H1 (cell line): ENCODE measurements at regions not wholly inside any gene's neighbourhood (a gene's known extent, or its start where the extent isn't known, plus 50 kb on each side); places are given as distances from the start of the nearest gene placed in this dataset.

ENCODE experiments used
- CEBPB ChIP-seq: IDR thresholded peaks from 2 replicates; pipeline ENCODE4 v1.6.1; 2012; ENCODE audit warnings: low read depth, low read length
- CTCF ChIP-seq, 3 experiments: IDR thresholded peaks; 1 replicate in 2 of 3; 2 replicates in 1 of 3; pipeline versions ENCODE4 v1.5.1 to v1.6.1; 2011; ENCODE audit warnings: low read length in 3 of 3, mild to moderate bottlenecking in 3 of 3, inconsistent platforms in 2 of 3, low read depth in 1 of 3, moderate library complexity in 1 of 3; ENCODE audit not compliant: insufficient read depth in 1 of 3; ENCODE audit errors: control extremely low read depth in 1 of 3
- EGR1 ChIP-seq: IDR thresholded peaks from 2 replicates; pipeline ENCODE4 v1.6.1; 2011; ENCODE audit warnings: low read depth, low read length, borderline replicate concordance
- HDAC2 ChIP-seq, 2 experiments: fragments of 300-600 bp in 1 of 2; sonication (generic) in 1 of 2; IDR thresholded peaks; 2 replicates each; pipeline ENCODE4 v1.6.1; 2011 to 2012; ENCODE audit warnings: low read depth in 2 of 2, low read length in 2 of 2, mild to moderate bottlenecking in 2 of 2, moderate library complexity in 2 of 2, borderline replicate concordance in 1 of 2, inconsistent platforms in 1 of 2
- POLR2A ChIP-seq, 2 experiments: IDR thresholded peaks; 1 replicate in 1 of 2; 2 replicates in 1 of 2; pipeline ENCODE4 v1.6.1; 2011; ENCODE audit warnings: low read depth in 2 of 2, low read length in 2 of 2, mild to moderate bottlenecking in 2 of 2; ENCODE audit errors: control extremely low read depth in 1 of 2
- RNF2 ChIP-seq: fragments of 200-900, 300-1000 bp; sonication (generic); IDR thresholded peaks from 2 replicates; pipeline ENCODE4 v1.7.1; 2016; ENCODE audit warnings: borderline replicate concordance, low read depth, mild to moderate bottlenecking, antibody characterized with exemption, low read length; ENCODE audit not compliant: poor library complexity, severe bottlenecking; ENCODE audit errors: missing control alignments
- SP1 ChIP-seq: IDR thresholded peaks from 2 replicates; pipeline ENCODE4 v1.6.1; 2011; ENCODE audit warnings: low read depth, low read length
- SRF ChIP-seq: IDR thresholded peaks from 2 replicates; pipeline ENCODE4 v1.6.1; 2011; ENCODE audit warnings: mild to moderate bottlenecking, low read depth, low read length, moderate library complexity
- SUZ12 ChIP-seq: fragments of 200-600 bp; sonication (generic); IDR thresholded peaks from 2 replicates; pipeline ENCODE4 v1.6.1; 2012; ENCODE audit warnings: mild to moderate bottlenecking, inconsistent platforms, low read length, moderate library complexity, mixed read lengths
- TAF1 ChIP-seq: IDR thresholded peaks from 2 replicates; pipeline ENCODE4 v1.6.1; 2011; ENCODE audit warnings: mild to moderate bottlenecking, low read depth, low read length
- ZNF274 ChIP-seq: IDR thresholded peaks from 2 replicates; pipeline ENCODE4 v1.7.0; 2012; ENCODE audit warnings: low read length, borderline replicate concordance; ENCODE audit errors: extremely low read depth
- TF ChIP-seq, protein P1 (sequence below): IDR thresholded peaks from 2 replicates; pipeline ENCODE4 v1.6.1; 2012; ENCODE audit warnings: low read length, inconsistent platforms

DNA sequence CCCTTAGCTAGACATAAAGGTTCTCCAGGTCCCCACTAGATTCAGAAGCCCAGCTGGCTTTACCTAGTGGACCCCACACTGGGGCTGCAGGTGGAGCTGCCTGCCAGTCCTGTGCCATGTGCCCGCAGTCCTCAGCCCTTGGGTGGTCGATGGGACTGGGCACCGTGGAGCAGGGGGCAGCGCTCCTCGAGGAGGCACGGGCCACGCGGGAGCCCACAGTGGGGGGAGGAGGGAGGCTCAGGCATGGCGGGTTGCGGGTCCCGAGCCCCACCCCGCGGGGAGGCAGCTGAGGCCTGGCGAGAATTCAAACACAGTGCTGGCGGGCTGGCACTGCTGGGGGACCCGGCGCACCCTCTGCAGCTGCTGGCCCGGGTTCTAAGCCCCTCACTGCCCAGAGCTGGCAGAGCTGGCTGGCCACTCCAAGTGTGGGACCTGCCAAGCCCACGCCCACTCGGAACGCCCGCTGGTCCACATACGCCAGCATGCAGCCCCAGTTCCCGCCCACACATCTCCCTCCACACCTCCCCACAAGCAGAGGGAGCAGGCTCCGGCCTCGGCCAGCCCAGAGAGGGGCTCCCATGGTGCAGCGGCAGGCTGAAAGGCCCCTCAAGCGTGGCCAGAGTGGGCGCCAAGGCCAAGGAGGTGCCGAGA, 119.7 kb upstream of the NRXN1 start:
- TF ChIP-seq, protein P1, sequence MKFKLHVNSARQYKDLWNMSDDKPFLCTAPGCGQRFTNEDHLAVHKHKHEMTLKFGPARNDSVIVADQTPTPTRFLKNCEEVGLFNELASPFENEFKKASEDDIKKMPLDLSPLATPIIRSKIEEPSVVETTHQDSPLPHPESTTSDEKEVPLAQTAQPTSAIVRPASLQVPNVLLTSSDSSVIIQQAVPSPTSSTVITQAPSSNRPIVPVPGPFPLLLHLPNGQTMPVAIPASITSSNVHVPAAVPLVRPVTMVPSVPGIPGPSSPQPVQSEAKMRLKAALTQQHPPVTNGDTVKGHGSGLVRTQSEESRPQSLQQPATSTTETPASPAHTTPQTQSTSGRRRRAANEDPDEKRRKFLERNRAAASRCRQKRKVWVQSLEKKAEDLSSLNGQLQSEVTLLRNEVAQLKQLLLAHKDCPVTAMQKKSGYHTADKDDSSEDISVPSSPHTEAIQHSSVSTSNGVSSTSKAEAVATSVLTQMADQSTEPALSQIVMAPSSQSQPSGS = no peak
- TF ChIP-seq ZNF274 (no peak), EGR1 (no peak), CTCF (IDR thresholded peaks at IDR 0.05; ENCODE audit: control extremely low read depth in 1 of 3, insufficient read depth in 1 of 3, low read depth in 1 of 3, low read length in 3 of 3) (no peak), SUZ12 (no peak), POLR2A (IDR thresholded peaks at IDR 0.05; ENCODE audit: control extremely low read depth in 1 of 2, low read depth in 2 of 2, low read length in 2 of 2) (no peak), SRF (no peak), CEBPB (no peak), SP1 (no peak), TAF1 (no peak), HDAC2 (IDR thresholded peaks at IDR 0.05; ENCODE audit: borderline replicate concordance in 1 of 2, low read depth in 2 of 2, low read length in 2 of 2) (no peak), RNF2 (no peak)
